Subcutaneous abdominal adipose tissue (tissue), 5 donors: ENCODE measurements at regions not wholly inside any gene's neighbourhood (a gene's known extent, or its start where the extent isn't known, plus 50 kb on each side); places are given as distances from the start of the nearest gene placed in this dataset.

ENCODE experiments used
- H3K27ac ChIP-seq: one replicate; pipeline ENCODE4 v1.7.0; 2013; ENCODE audit warnings: low read depth, mild to moderate bottlenecking, inconsistent platforms, low read length, moderate library complexity
- H3K27me3 ChIP-seq, 5 donors: one replicate each; pipeline ENCODE4 v1.7.0; 2013; ENCODE audit warnings: low read length in 5 of 5, inconsistent platforms in 1 of 5; ENCODE audit not compliant: control insufficient read depth in 5 of 5, insufficient read depth in 4 of 5
- H3K36me3 ChIP-seq, 5 donors: one replicate each; pipeline ENCODE4 v1.7.0; 2013; ENCODE audit warnings: low read length in 5 of 5; ENCODE audit not compliant: control insufficient read depth in 5 of 5, insufficient read depth in 5 of 5
- H3K4me1 ChIP-seq, 5 donors: one replicate each; pipeline ENCODE4 v1.7.0; 2013; ENCODE audit warnings: low read length in 5 of 5, mild to moderate bottlenecking in 3 of 5, moderate library complexity in 1 of 5; ENCODE audit not compliant: control insufficient read depth in 5 of 5, insufficient read depth in 5 of 5
- H3K4me3 ChIP-seq, 5 donors: one replicate each; pipeline ENCODE4 v1.7.0; 2013; ENCODE audit warnings: low read length in 5 of 5, low read depth in 1 of 5
- H3K9ac ChIP-seq, 5 donors: one replicate each; pipeline ENCODE4 v1.7.0; 2013; ENCODE audit warnings: low read length in 5 of 5, mild to moderate bottlenecking in 4 of 5, moderate library complexity in 3 of 5
- H3K9me3 ChIP-seq, 5 donors: one replicate each; pipeline ENCODE4 v1.7.0; 2013; ENCODE audit warnings: low read length in 5 of 5; ENCODE audit not compliant: control insufficient read depth in 5 of 5
- donor health status: healthy.
- donor health status: healthy.
- donor health status: healthy.
- donor health status: healthy.
- donor health status: healthy.

DNA sequence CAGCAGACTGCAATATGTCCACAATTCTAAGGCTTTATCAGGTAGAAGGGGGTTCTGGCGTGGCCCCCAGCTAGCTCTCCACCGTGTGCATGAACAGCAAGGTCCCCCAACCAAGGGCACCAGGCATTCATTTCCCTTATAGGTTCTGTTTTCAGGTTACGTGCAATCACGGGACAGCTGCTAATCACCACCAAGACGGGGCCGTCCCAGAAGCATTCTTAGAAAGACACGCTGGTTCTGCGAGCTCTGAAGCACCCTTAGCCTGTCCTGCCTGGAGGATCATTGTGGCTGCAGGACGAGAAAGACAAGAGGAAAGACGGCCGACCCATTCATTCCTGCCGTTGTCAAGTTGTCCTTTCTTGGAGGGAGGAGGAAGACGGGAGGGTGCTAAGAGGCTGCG, 302.9 kb downstream of the SOX9 start:
- H3K27ac ChIP-seq: no peak overlapping the region
- H3K4me1 ChIP-seq: peaks cover 0 to 13% (median 7%) of the 10 kb centered on the region in 5 donors
- no peaks in the 10 kb centered on the region for H3K36me3 ChIP-seq
- peaks cover 0 to 2% (median 2%) of the 10 kb centered on the region in 5 donors for H3K9me3 ChIP-seq
- H3K4me3 ChIP-seq: no peak overlapping the region
- no peak overlapping the region for H3K9ac ChIP-seq
- H3K27me3 ChIP-seq: peaks cover 0 to 15% (median 3%) of the 10 kb centered on the region in 5 donors

DNA sequence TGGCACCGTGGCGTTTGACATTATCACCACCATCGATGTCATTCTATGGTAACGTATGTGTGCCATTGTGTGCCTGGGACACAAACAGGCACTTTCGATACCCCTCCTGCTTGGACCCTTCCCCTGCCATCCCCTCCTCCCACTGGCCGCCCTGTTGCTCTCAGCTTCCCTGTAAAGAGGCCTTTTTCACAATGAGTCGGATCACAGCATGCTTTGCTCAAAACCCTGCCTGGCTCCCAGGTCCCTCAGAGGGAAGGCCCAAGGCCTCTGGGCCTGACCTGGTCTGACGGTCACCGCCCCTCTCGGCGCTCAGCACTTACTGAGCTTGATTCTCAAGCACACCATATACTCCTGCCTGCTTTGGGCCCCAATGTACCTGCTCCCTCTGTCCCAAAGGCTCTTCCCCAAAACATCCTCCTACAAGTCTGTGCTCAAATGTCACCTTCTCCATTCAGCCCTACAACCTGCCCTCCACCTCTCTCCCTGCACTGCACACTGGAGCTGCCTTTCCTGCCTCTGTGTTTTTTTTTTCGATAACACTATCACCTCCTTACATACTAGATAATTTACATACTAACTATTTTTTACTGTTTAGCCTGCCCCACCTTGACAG, 303.8 kb downstream of the SOX9 start:
- no peaks in the 10 kb centered on the region for H3K9me3 ChIP-seq
- no peak overlapping the region for H3K27ac ChIP-seq
- H3K9ac ChIP-seq: no peak overlapping the region
- peaks cover 0 to 15% (median 3%) of the 10 kb centered on the region in 5 donors for H3K27me3 ChIP-seq
- H3K36me3 ChIP-seq: no peaks in the 10 kb centered on the region
- peaks cover 0 to 13% (median 7%) of the 10 kb centered on the region in 5 donors for H3K4me1 ChIP-seq
- no peak overlapping the region for H3K4me3 ChIP-seq

DNA sequence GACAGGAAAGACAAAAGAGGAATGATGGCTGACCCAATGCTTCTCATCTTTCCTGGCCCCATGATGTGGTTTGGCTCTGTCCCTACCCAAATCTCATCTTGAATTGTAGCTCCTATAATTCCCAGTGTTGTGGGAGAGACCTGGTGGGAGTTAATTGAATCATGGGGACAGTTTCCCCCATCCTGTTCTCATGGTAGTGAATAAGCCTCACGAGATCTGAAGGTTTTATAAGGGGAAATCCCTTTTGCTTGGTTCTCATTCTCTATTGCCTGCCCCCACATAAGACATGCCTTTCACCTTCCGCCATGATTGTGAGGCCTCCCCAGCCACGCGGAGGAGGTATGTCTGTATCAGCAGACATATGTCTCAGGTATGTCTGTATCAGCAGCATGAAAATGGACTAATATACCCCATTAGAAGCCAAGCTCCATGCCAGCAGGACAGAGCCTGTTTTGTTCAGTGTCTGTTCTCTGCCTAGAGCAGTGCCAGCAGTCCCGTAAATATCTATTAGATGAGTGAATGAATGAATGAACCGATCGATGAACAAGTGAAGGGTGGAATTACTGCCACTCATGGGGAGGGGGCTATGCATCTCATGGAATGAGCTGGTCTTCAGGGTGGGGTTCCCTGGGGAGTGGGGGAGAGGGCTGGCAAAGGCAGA, 304.4 kb downstream of the SOX9 start:
- Histone ChIP-seq H3K9me3 (no peaks in the 10 kb centered on the region), H3K36me3 (no peaks in the 10 kb centered on the region), H3K4me1 (peaks cover 0 to 9% (median 3%) of the 10 kb centered on the region in 5 donors), H3K4me3 (no peak overlapping the region), H3K27me3 (peaks cover 0 to 15% (median 3%) of the 10 kb centered on the region in 5 donors), H3K27ac (no peak overlapping the region), H3K9ac (no peak overlapping the region)

DNA sequence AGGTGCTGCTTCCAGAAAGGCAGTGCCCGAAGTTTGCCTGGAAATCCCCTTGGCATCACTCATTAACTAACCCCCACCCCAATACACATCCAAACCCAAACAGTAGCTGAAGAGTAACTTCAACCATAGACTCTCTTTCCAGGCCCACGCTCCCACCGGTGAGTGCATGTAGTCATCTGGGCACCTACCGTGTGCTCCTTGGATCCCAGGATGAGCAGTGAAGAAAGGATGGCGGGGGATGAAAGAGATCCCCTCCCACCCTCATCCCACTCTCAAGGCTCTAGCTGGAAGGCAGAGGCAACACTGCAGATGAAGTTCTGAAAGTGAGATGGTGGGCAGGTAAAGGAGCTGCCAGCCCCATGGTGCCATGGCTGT, 305.0 kb downstream of the SOX9 start:
- Histone ChIP-seq H3K9me3 (no peaks in the 10 kb centered on the region), H3K27me3 (peaks cover 0 to 15% (median 3%) of the 10 kb centered on the region in 5 donors), H3K36me3 (no peaks in the 10 kb centered on the region), H3K4me3 (no peak overlapping the region), H3K4me1 (peaks cover 0 to 9% (median 0%) of the 10 kb centered on the region in 5 donors), H3K9ac (no peak overlapping the region), H3K27ac (no peak overlapping the region)

DNA sequence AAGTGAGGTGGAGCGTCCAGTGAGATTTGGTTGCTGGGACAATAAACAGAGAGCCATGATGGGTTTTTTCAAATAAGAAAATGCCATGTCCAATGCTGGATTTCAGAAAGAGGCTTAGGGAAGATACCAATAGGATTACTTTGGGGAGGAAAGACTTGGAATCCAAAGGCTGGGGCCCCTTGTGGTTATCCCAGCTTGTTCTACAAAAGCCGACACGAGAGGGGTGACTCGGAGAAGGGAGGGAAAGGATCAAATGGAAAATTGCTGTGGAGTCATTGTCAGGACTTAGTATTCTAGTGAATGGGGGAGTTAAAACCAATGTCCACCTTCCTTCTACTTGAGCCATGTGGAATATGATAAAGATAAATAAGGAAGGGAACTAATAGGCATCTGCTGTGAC, 305.5 kb downstream of the SOX9 start:
- Histone ChIP-seq H3K27me3 (peaks cover 0 to 12% (median 3%) of the 10 kb centered on the region in 5 donors), H3K4me3 (no peak overlapping the region), H3K36me3 (no peaks in the 10 kb centered on the region), H3K9me3 (no peaks in the 10 kb centered on the region), H3K27ac (no peak overlapping the region), H3K9ac (no peak overlapping the region), H3K4me1 (peaks cover 0 to 9% (median 0%) of the 10 kb centered on the region in 5 donors)

DNA sequence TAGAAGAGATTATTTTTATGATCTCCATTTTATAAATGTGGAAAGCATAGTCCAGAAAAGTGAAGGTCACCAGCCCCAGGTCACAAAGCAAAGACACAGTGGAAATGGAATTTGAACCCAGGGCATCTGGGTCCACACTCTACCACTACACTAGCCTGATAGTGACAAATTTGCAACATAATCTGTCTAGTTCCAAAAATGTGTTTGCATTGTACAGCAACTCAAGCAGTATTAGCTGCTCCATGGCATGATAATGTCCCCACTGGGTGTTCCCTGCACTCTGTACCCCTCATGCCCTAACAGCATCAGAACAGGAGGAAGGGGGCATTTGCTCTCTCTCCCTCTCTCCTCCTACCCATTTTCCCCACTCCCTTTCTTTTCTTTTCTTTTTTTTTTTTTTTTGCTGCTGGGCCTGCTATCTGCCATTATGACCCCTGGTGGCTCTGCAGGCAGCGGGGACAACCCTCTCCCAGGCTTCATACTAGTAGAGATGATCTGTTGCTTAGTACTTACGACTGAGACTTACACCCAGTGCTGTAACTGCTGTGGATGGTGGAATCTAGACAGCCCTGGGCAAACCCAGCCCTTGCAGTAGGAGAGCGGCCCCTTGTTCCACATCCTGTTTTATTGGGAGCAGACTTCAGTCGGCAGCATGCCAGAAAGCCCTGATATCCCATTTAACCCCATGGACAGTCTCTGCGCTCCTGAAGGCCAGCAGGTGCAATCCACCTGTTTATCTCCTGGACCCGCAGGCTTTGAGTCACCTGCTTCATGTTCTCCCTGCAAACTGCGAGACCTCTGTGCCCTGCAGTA, 306.3 kb downstream of the SOX9 start:
- Histone ChIP-seq H3K9me3 (no peaks in the 10 kb centered on the region), H3K9ac (no peak overlapping the region), H3K27me3 (peaks cover 0 to 12% (median 3%) of the 10 kb centered on the region in 5 donors), H3K4me3 (no peak overlapping the region), H3K27ac (no peak overlapping the region), H3K36me3 (no peaks in the 10 kb centered on the region), H3K4me1 (peaks cover 0 to 9% (median 0%) of the 10 kb centered on the region in 5 donors)

DNA sequence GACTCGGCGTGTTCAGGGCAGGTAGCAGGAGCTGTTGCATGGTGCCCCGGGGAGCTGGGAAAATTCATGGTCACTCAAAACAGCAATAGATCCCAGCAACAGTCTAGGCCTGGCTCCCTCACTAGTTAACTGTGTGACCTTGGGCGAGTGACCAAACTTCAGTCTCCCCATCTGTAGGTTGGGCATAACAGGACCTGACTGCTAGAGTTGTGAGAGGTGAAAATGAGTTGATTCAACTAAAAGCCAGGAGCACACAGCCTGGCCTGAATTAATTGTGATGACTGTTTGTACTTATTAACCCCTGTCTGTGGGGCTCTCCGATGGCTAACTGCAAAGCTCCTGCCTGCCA, 306.9 kb downstream of the SOX9 start:
- H3K9ac ChIP-seq: no peak overlapping the region
- H3K27me3 ChIP-seq: peaks cover 0 to 11% (median 3%) of the 10 kb centered on the region in 5 donors
- no peak overlapping the region for H3K27ac ChIP-seq
- no peaks in the 10 kb centered on the region for H3K36me3 ChIP-seq
- H3K9me3 ChIP-seq: no peaks in the 10 kb centered on the region
- peaks cover 0 to 4% (median 0%) of the 10 kb centered on the region in 5 donors for H3K4me1 ChIP-seq
- no peak overlapping the region for H3K4me3 ChIP-seq

DNA sequence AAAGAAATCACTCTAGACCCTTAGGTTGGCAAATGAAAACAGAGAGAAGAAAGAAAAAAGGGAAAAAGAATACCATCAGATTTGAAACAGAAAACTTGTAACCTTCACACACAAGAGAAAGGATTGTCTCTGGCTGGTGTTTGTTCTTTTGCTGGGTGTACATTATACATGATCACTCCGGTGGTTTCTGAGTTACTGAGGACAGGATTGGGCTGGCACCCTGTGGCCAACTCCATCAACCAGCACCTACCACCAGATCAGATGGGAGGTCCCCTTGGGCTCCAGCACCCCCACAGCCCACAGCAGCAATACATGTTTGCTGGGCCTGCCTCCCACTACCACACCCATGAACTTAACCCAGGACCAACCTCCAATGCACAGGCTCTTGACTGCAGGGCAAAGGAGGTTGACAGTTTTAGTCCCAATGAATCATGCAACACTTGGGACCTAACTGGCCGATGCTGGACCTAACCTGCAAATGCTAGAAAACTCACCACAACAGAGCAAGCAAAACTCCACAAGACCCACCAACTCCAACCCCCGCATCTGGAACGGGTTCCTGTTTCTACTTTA, 308.3 kb downstream of the SOX9 start:
- H3K4me3 ChIP-seq: no peak overlapping the region
- no peaks in the 10 kb centered on the region for H3K36me3 ChIP-seq
- H3K27me3 ChIP-seq: peaks cover 0 to 7% (median 3%) of the 10 kb centered on the region in 5 donors
- H3K9me3 ChIP-seq: no peaks in the 10 kb centered on the region
- H3K27ac ChIP-seq: no peak overlapping the region
- no peak overlapping the region for H3K9ac ChIP-seq
- H3K4me1 ChIP-seq: no peaks in the 10 kb centered on the region

DNA sequence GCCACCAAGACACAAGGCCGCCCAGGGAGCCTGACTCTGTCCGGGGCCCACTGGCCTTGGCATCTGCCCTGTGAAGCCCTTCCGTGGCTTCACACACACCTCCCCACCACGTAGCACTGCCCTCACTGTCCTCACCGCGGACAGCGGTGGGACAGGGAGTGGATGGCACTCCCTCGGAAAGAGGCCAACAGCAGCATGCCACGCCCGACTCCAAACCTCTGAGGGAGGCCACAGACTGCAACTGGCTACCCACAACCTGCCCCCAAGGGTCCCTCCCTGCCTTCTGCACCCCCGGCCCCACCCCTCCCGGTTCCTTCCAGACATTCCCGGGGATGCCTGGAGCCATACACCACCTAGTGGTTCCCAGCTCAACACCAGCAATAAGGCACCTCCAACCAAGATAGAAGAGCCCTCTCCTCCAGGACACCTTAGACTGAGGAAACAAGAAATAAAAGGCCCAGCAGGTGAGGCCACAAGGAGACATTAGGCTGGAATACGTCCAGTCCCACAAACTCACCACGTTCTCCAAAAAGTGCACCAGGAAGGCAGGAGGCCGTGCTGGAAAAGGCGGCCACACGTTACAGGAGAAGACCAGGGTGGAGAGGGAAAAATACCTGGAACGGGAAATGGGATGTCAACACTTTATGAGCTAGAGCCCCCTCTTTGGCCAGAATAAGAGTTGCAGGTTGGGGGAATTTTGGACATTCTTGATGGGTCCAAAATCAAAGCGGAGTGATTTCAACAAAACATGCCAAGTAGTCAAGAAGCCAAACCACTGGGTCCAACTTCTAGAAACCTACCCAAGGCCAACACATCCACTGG, 310.0 kb downstream of the SOX9 start:
- Histone ChIP-seq H3K27ac (no peak overlapping the region), H3K9ac (no peak overlapping the region), H3K9me3 (no peaks in the 10 kb centered on the region), H3K36me3 (no peaks in the 10 kb centered on the region), H3K27me3 (peaks cover 0 to 7% (median 3%) of the 10 kb centered on the region in 5 donors), H3K4me1 (no peaks in the 10 kb centered on the region), H3K4me3 (no peak overlapping the region)
